Left ventricle myocardium superior (tissue), 1 donor: ENCODE measurements at regions not wholly inside any gene's neighbourhood (a gene's known extent, or its start where the extent isn't known, plus 50 kb on each side); places are given as distances from the start of the nearest gene placed in this dataset.
"Not testable (repeated sequence)": the region's sequence is repeated elsewhere in the genome, so short reads cannot be mapped to it uniquely, and the experiment has no call there.

Source experiments
- ATAC-seq: fragments of 200-7000 bp; cut with Tn5 transposase; one replicate; pipeline ENCODE4 v1.9.1; 2020; ENCODE audit warnings: mild to moderate bottlenecking, moderate library complexity
- DNase-seq: peaks from one replicate; pipeline ENCODE4 v3.0.0-alpha.2; 2020
- intact Hi-C: fragments of 100-400 bp; cut with micrococcal nuclease; formaldehyde crosslinking; loops from one replicate; pipeline ENCODE4 v1.11.0; 2022
- donor health status: DM: no; HTN: yes; CAD: no; lungs with severe emphysema.

GRCh38 chr12:118528625-118529024, 152.3 kb downstream of the SUDS3 start:
- intact Hi-C loops = no loop called here
- no peak for DNase-seq
- no peak for ATAC-seq

GRCh38 chr12:118534003-118534402, 157.6 kb downstream of the SUDS3 start:
- ATAC-seq (no peak), DNase-seq (no peak)
- intact Hi-C loops = no loop called here

GRCh38 chr12:118536306-118536906, 160.1 kb downstream of the SUDS3 start:
- intact Hi-C loops = no loop called here
- DNase-seq = no peak
- peak; percentile 38 for ATAC-seq

- intact Hi-C loops = no loop called here
Measured at GRCh38 chr12:118537481-118537917, 161.1 kb downstream of the SUDS3 start.

GRCh38 chr12:118541071-118541470, 164.7 kb downstream of the SUDS3 start:
- no peak for ATAC-seq

More at GRCh38 chr12:118537481-118537917, 161.1 kb downstream of the SUDS3 start:
- ATAC-seq = peak; percentile 96
- DNase-seq = peak; percentile 69

GRCh38 chr12:118541934-118542333, 165.6 kb downstream of the SUDS3 start:
- ATAC-seq (no peak), DNase-seq (no peak)

More at GRCh38 chr12:118541071-118541470, 164.7 kb downstream of the SUDS3 start:
- DNase-seq = no peak
- intact Hi-C loops = no loop called here

GRCh38 chr12:118543651-118544050, 167.3 kb downstream of the SUDS3 start:
- DNase-seq = no peak
- intact Hi-C loops = no loop called here
- ATAC-seq = no peak

More at GRCh38 chr12:118541934-118542333, 165.6 kb downstream of the SUDS3 start:
- intact Hi-C loops = no loop called here

GRCh38 chr12:118544569-118544968, 168.2 kb downstream of the SUDS3 start:
- DNase-seq (no peak), ATAC-seq (no peak)
- intact Hi-C loops = no loop called here

GRCh38 chr12:118547606-118548005, 171.3 kb downstream of the SUDS3 start:
- ATAC-seq, intact Hi-C loops, DNase-seq: not testable (repeated sequence)

GRCh38 chr12:118548887-118549509, 172.6 kb downstream of the SUDS3 start:
- ATAC-seq (no peak), DNase-seq (no peak)
- intact Hi-C loops = no loop called here

- ATAC-seq (no peak), DNase-seq (no peak)
- intact Hi-C loops = no loop called here
Measured at GRCh38 chr12:118549510-118549980, 173.2 kb downstream of the SUDS3 start.

GRCh38 chr12:118553856-118554504, 177.6 kb downstream of the SUDS3 start:
- no peak for ATAC-seq
- DNase-seq = no peak
- intact Hi-C loops = no loop called here

GRCh38 chr12:118558941-118559340, 182.6 kb downstream of the SUDS3 start:
- intact Hi-C loops = no loop called here

GRCh38 chr12:118560733-118561132, 184.4 kb downstream of the SUDS3 start:
- intact Hi-C loops = no loop called here
- ATAC-seq = peak; percentile 98
- DNase-seq = no peak

More at GRCh38 chr12:118558941-118559340, 182.6 kb downstream of the SUDS3 start:
- no peak for DNase-seq
- ATAC-seq = no peak

- peak; percentile 28 for DNase-seq
- peak; percentile 90 for ATAC-seq
- intact Hi-C loops = no loop called here
Measured at GRCh38 chr12:118571730-118572129, 195.4 kb downstream of the SUDS3 start.

GRCh38 chr12:118574288-118574687, 197.9 kb downstream of the SUDS3 start:
- ATAC-seq = no peak
- no peak for DNase-seq
- intact Hi-C loops = no loop called here

GRCh38 chr12:118575730-118576129, 199.4 kb downstream of the SUDS3 start:
- ATAC-seq (no peak), DNase-seq (no peak)
- intact Hi-C loops = no loop called here

- ATAC-seq = no peak
- intact Hi-C loops = no loop called here
- DNase-seq = no peak
Measured at GRCh38 chr12:118581371-118581770, 205.0 kb downstream of the SUDS3 start.

- ATAC-seq = no peak
- intact Hi-C loops = no loop called here
- no peak for DNase-seq
Measured at GRCh38 chr12:118582863-118583262, 206.5 kb downstream of the SUDS3 start.

- intact Hi-C loops = no loop called here
- no peak for DNase-seq
- ATAC-seq = no peak
Measured at GRCh38 chr12:118586433-118586832, 210.1 kb downstream of the SUDS3 start.
